ENCODE measurements at regions not wholly inside any gene's neighbourhood (a gene's known extent, or its start where the extent isn't known, plus 50 kb on each side); places are given as distances from the start of the nearest gene placed in this dataset.

DNA sequence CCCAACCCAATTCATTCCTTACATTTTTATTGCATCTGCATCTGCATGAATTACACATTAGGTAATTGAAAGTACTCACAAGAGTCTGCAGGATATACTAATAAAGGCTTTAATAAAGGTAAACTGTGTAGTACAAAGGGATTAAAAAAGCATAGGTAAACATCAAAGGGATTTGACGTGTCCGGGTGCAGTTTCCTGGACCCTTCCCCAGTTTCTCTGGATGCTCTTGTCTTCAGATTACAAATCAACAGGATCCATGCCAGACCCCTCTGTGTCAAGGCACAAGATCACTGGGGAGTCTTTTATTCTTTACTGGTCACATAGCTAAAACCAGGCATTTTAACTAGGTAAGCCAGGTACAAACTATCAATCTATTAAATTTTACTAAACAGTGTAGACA, 177.2 kb upstream of the TYRP1 start:
- no peaks in the 10 kb centered on the region for H3K4me1 Mint-ChIP-seq (ENCODE audit: unreplicated experiment)
- no peak for DNase-seq (ENCODE audit: extremely low spot score, unreplicated experiment)
- H3K4me3 Mint-ChIP-seq (ENCODE audit: unreplicated experiment): no peak overlapping the region
- TF ChIP-seq, protein P1, sequence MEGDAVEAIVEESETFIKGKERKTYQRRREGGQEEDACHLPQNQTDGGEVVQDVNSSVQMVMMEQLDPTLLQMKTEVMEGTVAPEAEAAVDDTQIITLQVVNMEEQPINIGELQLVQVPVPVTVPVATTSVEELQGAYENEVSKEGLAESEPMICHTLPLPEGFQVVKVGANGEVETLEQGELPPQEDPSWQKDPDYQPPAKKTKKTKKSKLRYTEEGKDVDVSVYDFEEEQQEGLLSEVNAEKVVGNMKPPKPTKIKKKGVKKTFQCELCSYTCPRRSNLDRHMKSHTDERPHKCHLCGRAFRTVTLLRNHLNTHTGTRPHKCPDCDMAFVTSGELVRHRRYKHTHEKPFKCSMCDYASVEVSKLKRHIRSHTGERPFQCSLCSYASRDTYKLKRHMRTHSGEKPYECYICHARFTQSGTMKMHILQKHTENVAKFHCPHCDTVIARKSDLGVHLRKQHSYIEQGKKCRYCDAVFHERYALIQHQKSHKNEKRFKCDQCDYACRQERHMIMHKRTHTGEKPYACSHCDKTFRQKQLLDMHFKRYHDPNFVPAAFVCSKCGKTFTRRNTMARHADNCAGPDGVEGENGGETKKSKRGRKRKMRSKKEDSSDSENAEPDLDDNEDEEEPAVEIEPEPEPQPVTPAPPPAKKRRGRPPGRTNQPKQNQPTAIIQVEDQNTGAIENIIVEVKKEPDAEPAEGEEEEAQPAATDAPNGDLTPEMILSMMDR (IDR thresholded peaks at IDR 0.05): no peak
- no peak overlapping the region for H3K27ac Mint-ChIP-seq (ENCODE audit: unreplicated experiment)
- H3K27me3 Mint-ChIP-seq (ENCODE audit: unreplicated experiment): peaks cover 21% of the 10 kb centered on the region
- H3K36me3 Mint-ChIP-seq (ENCODE audit: unreplicated experiment): no peaks in the 10 kb centered on the region
- no peaks in the 10 kb centered on the region for H3K9me3 Mint-ChIP-seq (ENCODE audit: unreplicated experiment)

GRCh38 chr9:12516573-12516972, 176.6 kb upstream of the TYRP1 start:
- Mint-ChIP-seq H3K4me1 (ENCODE audit: unreplicated experiment) (no peaks in the 10 kb centered on the region), H3K9me3 (ENCODE audit: unreplicated experiment) (no peaks in the 10 kb centered on the region), H3K36me3 (ENCODE audit: unreplicated experiment) (no peaks in the 10 kb centered on the region), H3K27me3 (ENCODE audit: unreplicated experiment) (peaks cover 20% of the 10 kb centered on the region), H3K4me3 (ENCODE audit: unreplicated experiment) (no peak overlapping the region), H3K27ac (ENCODE audit: unreplicated experiment) (no peak overlapping the region)
- DNase-seq (ENCODE audit: extremely low spot score, unreplicated experiment): no peak
- TF ChIP-seq, protein P1 (IDR thresholded peaks at IDR 0.05): no peak

GRCh38 chr9:12538842-12539579, 154.2 kb upstream of the TYRP1 start:
- TF ChIP-seq, protein P1 (IDR thresholded peaks at IDR 0.05): no peak
- no peaks in the 10 kb centered on the region for H3K36me3 Mint-ChIP-seq (ENCODE audit: unreplicated experiment)
- H3K4me3 Mint-ChIP-seq (ENCODE audit: unreplicated experiment): no peak overlapping the region
- H3K27ac Mint-ChIP-seq (ENCODE audit: unreplicated experiment): no peak overlapping the region
- no peak for DNase-seq (ENCODE audit: extremely low spot score, unreplicated experiment)
- peaks cover 8% of the 10 kb centered on the region for H3K27me3 Mint-ChIP-seq (ENCODE audit: unreplicated experiment)
- no peaks in the 10 kb centered on the region for H3K9me3 Mint-ChIP-seq (ENCODE audit: unreplicated experiment)
- H3K4me1 Mint-ChIP-seq (ENCODE audit: unreplicated experiment): no peaks in the 10 kb centered on the region

DNA sequence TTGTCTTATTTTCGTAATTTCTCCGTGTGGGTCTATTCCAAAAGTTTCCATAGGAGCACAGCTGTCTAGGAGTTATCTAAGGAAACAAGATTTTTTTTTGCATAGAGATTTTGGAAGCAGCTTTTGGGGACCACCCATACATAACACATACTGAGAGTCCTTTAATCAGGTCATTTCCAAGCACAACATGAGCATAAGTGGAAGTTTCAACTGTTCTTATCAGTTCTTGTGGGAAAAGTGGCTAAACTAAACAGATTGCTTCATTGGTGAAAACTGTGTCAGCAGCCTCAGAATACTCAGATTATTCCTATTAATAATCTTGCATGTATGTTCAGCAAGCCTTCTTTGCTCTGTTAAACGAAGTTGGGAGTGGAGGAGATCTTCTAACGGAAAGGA, 153.6 kb upstream of the TYRP1 start:
- Mint-ChIP-seq H3K27ac (ENCODE audit: unreplicated experiment) (no peak overlapping the region), H3K36me3 (ENCODE audit: unreplicated experiment) (no peaks in the 10 kb centered on the region), H3K4me3 (ENCODE audit: unreplicated experiment) (no peak overlapping the region), H3K9me3 (ENCODE audit: unreplicated experiment) (no peaks in the 10 kb centered on the region), H3K4me1 (ENCODE audit: unreplicated experiment) (no peaks in the 10 kb centered on the region), H3K27me3 (ENCODE audit: unreplicated experiment) (peaks cover 8% of the 10 kb centered on the region)
- TF ChIP-seq, protein P1 (IDR thresholded peaks at IDR 0.05): no peak
- DNase-seq (ENCODE audit: extremely low spot score, unreplicated experiment): no peak

- no peak for DNase-seq (ENCODE audit: extremely low spot score, unreplicated experiment)
- no peaks in the 10 kb centered on the region for H3K4me1 Mint-ChIP-seq (ENCODE audit: unreplicated experiment)
- no peaks in the 10 kb centered on the region for H3K9me3 Mint-ChIP-seq (ENCODE audit: unreplicated experiment)
- H3K27ac Mint-ChIP-seq (ENCODE audit: unreplicated experiment): no peak overlapping the region
- H3K36me3 Mint-ChIP-seq (ENCODE audit: unreplicated experiment): no peaks in the 10 kb centered on the region
- TF ChIP-seq, protein P1 (IDR thresholded peaks at IDR 0.05): no peak
- peaks cover 7% of the 10 kb centered on the region for H3K27me3 Mint-ChIP-seq (ENCODE audit: unreplicated experiment)
- H3K4me3 Mint-ChIP-seq (ENCODE audit: unreplicated experiment): no peak overlapping the region
Measured at GRCh38 chr9:12544700-12545099, 148.5 kb upstream of the TYRP1 start.

Measured in osteocyte (in vitro differentiated cells).